GM21423 (cell line): ENCODE measurements at regions not wholly inside any gene's neighbourhood (a gene's known extent, or its start where the extent isn't known, plus 50 kb on each side); places are given as distances from the start of the nearest gene placed in this dataset.

Experiments
- ATAC-seq: cut with Tn5 transposase; IDR thresholded peaks from one replicate; pipeline ENCODE4 v1.9.1; 2021; ENCODE audit warnings: mild to moderate bottlenecking, moderate library complexity; ENCODE audit not compliant: unreplicated experiment

GRCh38 chr10:28781296-28781695 lies 104.0 kb downstream of the BAMBI start:
- ATAC-seq = no peak

GRCh38 chr10:28783087-28783486 lies 105.8 kb downstream of the BAMBI start:
- no peak for ATAC-seq

DNA sequence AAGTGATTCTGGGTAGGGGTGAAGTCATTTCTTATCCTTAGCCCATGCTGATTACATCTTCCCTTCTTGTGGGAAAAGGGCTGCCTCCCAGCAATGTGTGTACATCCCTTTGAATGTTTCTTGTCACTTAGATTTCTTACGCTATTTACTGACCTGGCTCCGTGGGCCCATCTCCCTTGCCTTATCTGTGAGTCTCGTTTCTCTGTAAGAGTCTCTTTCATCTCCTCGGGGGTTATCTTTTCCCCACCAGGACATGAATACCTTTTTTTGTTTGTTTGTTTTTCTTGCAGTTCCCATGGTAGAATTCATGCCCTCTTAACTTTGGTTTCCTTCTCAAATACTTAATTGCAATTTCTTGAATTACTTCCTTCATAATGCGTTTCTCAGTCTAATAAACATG lies 107.7 kb downstream of the BAMBI start:
- no peak for ATAC-seq

GRCh38 chr10:28788252-28788651 lies 110.9 kb downstream of the BAMBI start:
- peak; percentile 79 for ATAC-seq

DNA sequence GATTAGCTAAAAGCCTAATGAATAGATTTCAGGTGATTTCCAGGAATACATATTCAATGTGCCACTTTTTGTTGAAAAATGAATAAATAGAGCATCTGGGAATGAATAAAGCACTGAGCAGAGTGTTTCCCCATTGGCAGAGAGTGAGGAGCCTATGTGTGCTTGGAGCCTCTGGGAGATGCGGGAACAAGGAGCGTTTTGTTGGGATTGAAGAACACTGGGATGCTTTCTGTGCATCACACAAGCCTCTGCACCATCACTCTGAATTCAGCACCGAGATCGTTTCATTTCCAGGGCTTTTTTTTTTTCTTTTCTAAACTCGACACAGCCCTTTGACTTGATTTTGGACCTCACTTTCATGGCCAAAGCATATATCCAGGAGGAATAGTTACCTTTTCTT lies 111.4 kb downstream of the BAMBI start:
- ATAC-seq = no peak

DNA sequence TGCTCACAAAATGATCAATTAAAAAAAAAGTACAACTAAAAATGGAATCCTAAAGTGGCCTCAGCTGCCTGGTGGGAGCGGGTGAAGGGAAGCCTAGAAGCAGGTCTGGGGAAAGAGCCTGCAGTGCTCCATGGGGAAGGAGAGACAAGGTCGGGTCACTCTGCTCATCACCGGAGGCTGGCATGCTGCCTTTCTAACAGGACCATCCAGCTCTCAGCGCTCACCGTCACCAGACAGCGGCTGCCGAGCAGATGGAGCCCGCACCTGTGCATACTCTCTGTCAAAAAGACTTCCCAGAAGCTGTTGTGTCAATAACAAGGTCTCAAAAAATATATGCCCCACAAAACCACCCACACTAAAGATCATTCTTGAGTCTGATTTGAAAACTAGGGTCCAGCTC lies 112.8 kb downstream of the BAMBI start:
- ATAC-seq = no peak

GRCh38 chr10:28793482-28793881 lies 116.2 kb downstream of the BAMBI start:
- ATAC-seq = no peak

DNA sequence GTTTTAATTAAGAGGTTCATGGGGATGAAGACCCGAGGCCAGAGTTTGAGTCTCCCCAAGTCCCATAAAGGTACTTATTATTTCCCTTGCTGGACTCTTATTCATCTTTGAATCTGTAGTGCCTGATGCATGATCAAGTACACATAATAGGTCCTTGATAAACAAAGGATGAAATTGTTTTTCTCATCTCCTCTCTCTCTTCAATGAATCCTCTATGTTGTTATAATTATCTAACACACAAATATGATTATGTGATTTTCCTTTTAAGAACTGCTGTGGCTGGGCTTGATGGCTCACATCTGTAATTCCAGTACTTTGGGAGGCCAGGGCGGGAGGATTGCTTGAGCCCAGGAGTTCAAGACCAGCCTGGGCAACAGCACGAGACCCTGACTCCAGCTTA lies 117.7 kb downstream of the BAMBI start:
- ATAC-seq = no peak

GRCh38 chr10:28796606-28797512 lies 119.5 kb downstream of the BAMBI start:
- no peak for ATAC-seq

DNA sequence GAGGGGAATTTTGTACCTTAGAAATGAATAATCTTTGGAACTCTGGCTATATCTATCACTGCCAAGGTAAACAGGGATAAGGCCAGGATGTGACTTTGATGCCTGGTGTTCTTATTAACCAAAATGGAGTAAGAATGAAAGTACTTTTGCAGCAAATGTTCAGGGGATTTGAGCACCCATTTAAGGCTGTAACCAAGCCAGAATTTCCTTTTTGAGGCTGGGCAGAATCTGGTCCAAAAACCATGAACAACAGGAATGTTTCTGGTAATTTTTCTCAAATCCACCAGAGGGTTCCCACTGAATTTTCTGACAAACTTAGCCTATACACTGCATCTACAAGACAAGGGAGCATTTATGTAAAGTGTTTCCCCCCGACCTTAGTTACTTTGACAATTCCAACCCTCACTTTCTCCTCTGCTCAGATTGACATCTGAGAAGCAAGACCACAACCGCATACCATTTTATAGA lies 120.6 kb downstream of the BAMBI start:
- no peak for ATAC-seq

DNA sequence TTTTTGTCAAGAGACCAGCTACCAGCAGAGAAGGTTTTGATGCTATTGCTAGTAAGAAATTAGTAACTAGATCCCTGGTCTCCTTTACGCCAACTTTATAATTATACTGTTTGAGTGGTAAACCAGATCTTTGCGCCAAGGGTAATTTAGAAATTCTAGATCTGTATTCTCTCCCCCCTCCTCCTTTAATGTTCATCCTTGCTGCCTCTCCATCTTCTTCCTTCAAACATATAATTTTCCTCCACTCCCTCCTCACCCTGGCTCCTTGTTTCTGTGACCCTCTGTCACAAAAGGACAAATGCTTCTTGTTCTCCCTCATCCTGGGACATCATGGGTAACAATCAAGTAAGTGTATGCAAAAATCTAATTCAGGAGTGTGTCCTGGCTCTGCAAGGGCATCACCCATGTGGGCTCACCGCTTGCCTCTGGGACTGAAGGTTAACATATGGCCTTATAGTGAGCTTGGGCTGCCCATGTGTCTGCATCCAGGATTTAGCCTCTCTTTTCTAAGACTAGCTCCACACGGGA lies 121.2 kb downstream of the BAMBI start:
- ATAC-seq = no peak

DNA sequence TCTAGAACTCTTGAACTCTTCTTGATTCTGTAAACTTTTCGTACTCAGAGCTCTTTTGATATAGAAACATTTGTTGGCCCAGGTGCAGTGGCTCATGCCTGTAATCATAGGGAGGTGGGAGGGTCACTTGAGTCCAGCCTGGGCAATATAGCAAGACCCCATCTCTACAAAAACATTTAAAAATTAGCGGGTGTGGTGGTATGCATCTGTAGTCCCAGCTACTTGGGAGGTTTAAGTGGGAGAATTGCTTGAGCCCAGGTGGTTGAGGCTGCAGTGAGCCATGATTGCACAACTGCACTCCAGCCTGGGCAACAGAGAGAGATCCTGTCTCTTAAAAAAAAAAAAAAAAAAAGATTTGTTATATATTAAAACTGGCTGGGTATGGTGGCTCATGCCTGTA lies 121.6 kb downstream of the BAMBI start:
- ATAC-seq = no peak

DNA sequence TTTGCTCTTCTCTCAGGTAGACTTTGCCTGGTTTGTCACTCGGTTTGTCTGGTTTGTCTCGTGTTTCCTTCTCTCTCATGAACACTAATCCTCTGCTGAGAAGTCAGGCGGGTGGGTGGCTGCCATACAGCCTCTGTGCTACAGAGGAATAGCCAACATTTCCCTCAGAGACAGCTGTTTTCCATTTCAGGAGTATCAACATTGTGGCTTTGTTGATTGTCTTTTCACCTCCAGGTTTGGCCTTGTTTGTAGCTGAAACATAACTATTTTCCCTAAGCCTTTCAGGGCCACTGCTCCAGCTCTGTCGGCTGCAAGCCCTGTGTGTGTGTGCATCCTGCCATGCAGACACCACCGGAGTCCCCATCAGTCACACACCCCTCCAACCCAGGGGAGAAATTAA lies 122.8 kb downstream of the BAMBI start:
- ATAC-seq = no peak

DNA sequence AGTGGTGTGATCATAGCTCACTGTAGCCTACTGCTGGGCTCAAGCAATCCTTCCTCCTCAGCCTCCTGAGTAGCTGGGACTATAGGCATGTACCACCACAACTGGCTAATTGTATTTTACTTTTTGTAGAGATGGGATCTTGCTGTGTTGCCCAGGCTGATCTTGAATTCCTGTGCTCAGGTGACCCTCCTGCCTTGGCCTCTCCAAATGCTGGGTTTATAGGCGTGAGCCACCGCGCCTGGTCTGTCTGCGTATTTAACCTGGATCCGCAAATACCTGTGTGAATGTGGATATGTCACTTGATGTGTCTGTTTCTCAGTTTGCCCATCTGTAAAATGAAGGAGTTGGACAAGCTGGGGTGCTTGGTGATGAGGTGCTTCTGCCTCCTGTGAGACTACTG lies 123.9 kb downstream of the BAMBI start:
- ATAC-seq = no peak

- no peak for ATAC-seq
Measured at GRCh38 chr10:28801869-28802268, 124.5 kb downstream of the BAMBI start.

- ATAC-seq = no peak
Measured at GRCh38 chr10:28805390-28805789, 128.1 kb downstream of the BAMBI start.

GRCh38 chr10:28806488-28806941 lies 129.2 kb downstream of the BAMBI start:
- ATAC-seq = no peak

GRCh38 chr10:28806951-28807759 lies 129.8 kb downstream of the BAMBI start:
- ATAC-seq = no peak

- ATAC-seq = no peak
Measured at GRCh38 chr10:28807760-28808613, 130.7 kb downstream of the BAMBI start.

DNA sequence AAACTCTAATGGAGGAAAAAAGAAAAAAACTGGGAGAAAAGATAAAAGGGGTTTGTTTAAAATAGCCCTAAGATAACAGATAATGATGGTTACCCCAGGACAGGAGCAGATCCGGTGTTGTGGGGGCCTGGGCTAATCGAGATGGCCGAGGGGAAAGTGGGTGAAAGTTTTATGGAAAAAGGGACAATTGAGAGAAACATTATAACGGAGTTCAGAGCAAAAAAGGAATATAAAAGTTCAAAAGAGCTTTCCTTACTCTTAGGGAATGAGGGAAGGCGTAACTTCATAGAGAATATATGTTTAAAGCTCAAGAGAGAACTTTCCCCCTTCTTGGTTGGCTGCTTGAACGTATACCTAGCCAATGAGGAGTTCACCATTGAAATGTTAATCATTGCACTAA lies 131.4 kb downstream of the BAMBI start:
- ATAC-seq = no peak
